ENCODE measurements at regions not wholly inside any gene's neighbourhood (a gene's known extent, or its start where the extent isn't known, plus 50 kb on each side); places are given as distances from the start of the nearest gene placed in this dataset.

- no peak for TF ChIP-seq CTCF (IDR thresholded peaks at IDR 0.05)
- no peak for TF ChIP-seq ZFX (IDR thresholded peaks at IDR 0.05; ENCODE audit: borderline replicate concordance)
These were observed 1356.2 kb downstream of the TBC1D22A start for GRCh38 chr22:48118654-48119053.
